Lung (tissue), 11 donors: ENCODE measurements at regions not wholly inside any gene's neighbourhood (a gene's known extent, or its start where the extent isn't known, plus 50 kb on each side); places are given as distances from the start of the nearest gene placed in this dataset.
A peak's percentile ranks its signal among the peaks of the same experiment; 100 is the strongest.

Experiments used
- ATAC-seq: fragments of 200-7000 bp; cut with Tn5 transposase; one replicate; pipeline ENCODE4 v1.9.1; 2020; ENCODE audit warnings: moderate number of reproducible peaks; ENCODE audit not compliant: insufficient read depth, low FRiP score
- DNase-seq, 3 donors: peaks; one replicate each; pipeline ENCODE4 v3.0.0-alpha.2; 2013 to 2017
- H3K27ac ChIP-seq, 2 donors: one replicate each; pipeline ENCODE4 v1.5.1; 2013; ENCODE audit warnings: mild to moderate bottlenecking in 2 of 2, moderate library complexity in 2 of 2, control low read depth in 1 of 2, inconsistent platforms in 1 of 2, low read depth in 1 of 2, low read length in 1 of 2
- H3K27me3 ChIP-seq, 3 donors: one replicate each; pipeline ENCODE4 v1.5.1; 2013; ENCODE audit warnings: low read length in 2 of 3; ENCODE audit not compliant: control insufficient read depth in 3 of 3, insufficient read depth in 3 of 3
- H3K36me3 ChIP-seq, 4 donors: one replicate each; pipeline ENCODE4 v1.5.1; 2013; ENCODE audit warnings: low read length in 4 of 4, mild to moderate bottlenecking in 1 of 4, moderate library complexity in 1 of 4; ENCODE audit not compliant: control insufficient read depth in 4 of 4, insufficient read depth in 4 of 4
- H3K4me1 ChIP-seq, 5 donors: one replicate each; pipeline ENCODE4 v1.5.1; 2013; ENCODE audit warnings: low read length in 5 of 5, mild to moderate bottlenecking in 2 of 5, moderate library complexity in 1 of 5; ENCODE audit not compliant: control insufficient read depth in 5 of 5, insufficient read depth in 5 of 5
- H3K4me3 ChIP-seq: one replicate; pipeline ENCODE4 v1.5.1; 2013; ENCODE audit warnings: mild to moderate bottlenecking, control low read depth, moderate library complexity
- H3K9ac ChIP-seq, 2 donors: one replicate each; pipeline ENCODE4 v1.5.1; 2013; ENCODE audit warnings: low read length in 2 of 2, control low read depth in 1 of 2; ENCODE audit not compliant: insufficient read depth in 1 of 2
- H3K9me3 ChIP-seq, 4 donors: one replicate each; pipeline ENCODE4 v1.5.1; 2013; ENCODE audit warnings: low read length in 3 of 4, mild to moderate bottlenecking in 1 of 4, moderate library complexity in 1 of 4; ENCODE audit not compliant: control insufficient read depth in 4 of 4, insufficient read depth in 3 of 4
- CTCF ChIP-seq: IDR thresholded peaks from 2 replicates; pipeline ENCODE4 v1.5.1; 2012; ENCODE audit warnings: mild to moderate bottlenecking; ENCODE audit errors: control extremely low read depth, extremely low read depth
- WGBS, 2 donors: extraction: QIAGEN DNeasy Blood & Tissue Kit; methylation state at CpG; one replicate each; pipeline ENCODE4 v1.1.7; 2013; 5-methylcytosine and 5-hydroxymethylcytosine counted together
- donor health status: control.
- donor health status: control.
- donor health status: Bipolar disorder and iron deficiency.
- donor health status: healthy.
- donor health status: DM: yes; HTN: yes; CAD: no.

- WGBS, 2 donors, result 91 to 98% methylated on average over 10 of the region's 10 CpGs
- Histone ChIP-seq H3K4me3 (no peak overlapping the region), H3K4me1 (peaks cover 0 to 13% (median 0%) of the 10 kb centered on the region in 5 donors), H3K27ac (no peak overlapping the region), H3K9me3 (peaks cover 0 to 4% (median 2%) of the 10 kb centered on the region in 4 donors), H3K27me3 (no peaks in the 10 kb centered on the region), H3K9ac (no peak overlapping the region), H3K36me3 (no peaks in the 10 kb centered on the region)
- no peak for TF ChIP-seq CTCF
- ATAC-seq (no peak), DNase-seq (no peak)
Measured at GRCh38 chr11:103536335-103536722, 427.1 kb downstream of the DYNC2H1 start.

- H3K4me1 ChIP-seq, result peaks cover 0 to 13% (median 0%) of the 10 kb centered on the region in 5 donors
- TF ChIP-seq CTCF, result no peak
- H3K9ac ChIP-seq, result no peak overlapping the region
- DNase-seq, result peak in 1 of 3 donors; percentile 13
- H3K27ac ChIP-seq, result no peak overlapping the region
- H3K27me3 ChIP-seq, result no peaks in the 10 kb centered on the region
- H3K9me3 ChIP-seq, result peaks cover 0 to 14% (median 7%) of the 10 kb centered on the region in 4 donors
- H3K4me3 ChIP-seq, result no peak overlapping the region
- H3K36me3 ChIP-seq, result no peaks in the 10 kb centered on the region
- ATAC-seq, result no peak
Measured at GRCh38 chr11:103537904-103538502, 428.8 kb downstream of the DYNC2H1 start.

GRCh38 chr11:103539166-103539565, 429.9 kb downstream of the DYNC2H1 start:
- H3K9ac ChIP-seq, result no peak overlapping the region

More at GRCh38 chr11:103539166-103539565, 429.9 kb downstream of the DYNC2H1 start:
- ATAC-seq (no peak), DNase-seq (no peak)
- Histone ChIP-seq H3K4me1 (peaks cover 0 to 13% (median 0%) of the 10 kb centered on the region in 5 donors), H3K27ac (no peak overlapping the region), H3K4me3 (no peak overlapping the region), H3K9me3 (peaks cover 0 to 18% (median 7%) of the 10 kb centered on the region in 4 donors), H3K36me3 (no peaks in the 10 kb centered on the region), H3K27me3 (no peaks in the 10 kb centered on the region)
- no peak for TF ChIP-seq CTCF
